ENCODE measurements at regions not wholly inside any gene's neighbourhood (a gene's known extent, or its start where the extent isn't known, plus 50 kb on each side); places are given as distances from the start of the nearest gene placed in this dataset.

- ChIA-PET CTCF (ENCODE audit: low intra/inter-chr PET ratio, low total read pairs) (no interaction called here), POLR2A (no interaction called here)
- FAIRE-seq (no peak), DNase-seq (ENCODE audit: low spot score) (no peak), ATAC-seq (no peak)
- Histone ChIP-seq H3K9ac (ENCODE audit: insufficient read depth, low read depth, low read length) (no peak overlapping the region), H3K4me3 (replicated peaks in 1 of 3; ENCODE audit: insufficient read depth in 1 of 3, low read depth in 2 of 3, low read length in 3 of 3) (no peak overlapping the region), H4K20me1 (ENCODE audit: insufficient read depth, low read length) (no peaks in the 10 kb centered on the region), H3K27me3 (ENCODE audit: control insufficient read depth in 1 of 2, insufficient read depth in 2 of 2, low read length in 2 of 2) (no peaks in the 10 kb centered on the region), H3K27ac (ENCODE audit: extremely low read length, insufficient read depth, low read length) (no peak overlapping the region), H3K36me3 (replicated peaks in 1 of 2; ENCODE audit: control insufficient read depth in 1 of 2, insufficient read depth in 2 of 2, low read length in 2 of 2) (no peaks in the 10 kb centered on the region), H3K79me2 (ENCODE audit: insufficient read depth, low read length) (no peaks in the 10 kb centered on the region), H2AFZ (ENCODE audit: low read length) (no peak overlapping the region), H3K4me1 (ENCODE audit: insufficient read depth, low read length) (no peaks in the 10 kb centered on the region), H3K9me3 (ENCODE audit: low read length) (no peaks in the 10 kb centered on the region), H3K4me2 (ENCODE audit: low read depth, low read length) (no peak overlapping the region)
- in situ Hi-C loops (cut with HindIII; ENCODE audit: extremely low pct_ligation_motif_present, low pct_unique_long_range_greater_than_20kb) (no loop called here), intact Hi-C loops (cut with micrococcal nuclease; ENCODE audit: unreplicated experiment) (no loop called here)
- TF ChIP-seq ZNF598 (CRISPR knock-in tag; IDR thresholded peaks at IDR 0.05; ENCODE audit: borderline replicate concordance) (no peak), HMGXB3 (CRISPR knock-in tag; IDR thresholded peaks at IDR 0.05; ENCODE audit: borderline replicate concordance) (no peak), RFX3 (CRISPR knock-in tag; IDR thresholded peaks at IDR 0.05) (no peak), NR2F2 (IDR thresholded peaks at IDR 0.05; ENCODE audit: borderline replicate concordance, low read depth) (no peak), ZNF383 (CRISPR knock-in tag; IDR thresholded peaks at IDR 0.05; ENCODE audit: borderline replicate concordance) (no peak), ZBTB14 (CRISPR knock-in tag; IDR thresholded peaks at IDR 0.05) (no peak), ZNF12 (CRISPR knock-in tag; IDR thresholded peaks at IDR 0.05) (no peak), HOXA5 (CRISPR knock-in tag; IDR thresholded peaks at IDR 0.05) (no peak), ETS1 (CRISPR knock-in tag; IDR thresholded peaks at IDR 0.05) (no peak), ZHX2 (IDR thresholded peaks at IDR 0.05; ENCODE audit: low read depth) (no peak), ZHX2 (CRISPR knock-in tag; IDR thresholded peaks at IDR 0.05; ENCODE audit: borderline replicate concordance) (no peak), SAFB2 (CRISPR knock-in tag; IDR thresholded peaks at IDR 0.05; ENCODE audit: borderline replicate concordance, low read depth) (no peak), ZNF777 (CRISPR knock-in tag; IDR thresholded peaks at IDR 0.05) (no peak), ZNF3 (CRISPR knock-in tag; IDR thresholded peaks at IDR 0.05) (no peak)
- WGBS (ENCODE audit: low lambda C conversion rate) = 0% methylated on average over 1 of the region's 1 CpG
- no TSS peak for BruUV-seq (replicated peaks)
Observed at GRCh38 chr13:78410847-78411246, 192.5 kb downstream of the POU4F1 start.

All from HepG2 (cell line).